Body of pancreas (tissue), 4 donors: ENCODE measurements at regions not wholly inside any gene's neighbourhood (a gene's known extent, or its start where the extent isn't known, plus 50 kb on each side); places are given as distances from the start of the nearest gene placed in this dataset.
"Not testable (repeated sequence)": the region's sequence is repeated elsewhere in the genome, so short reads cannot be mapped to it uniquely, and the experiment has no call there.

Experiments used
- ATAC-seq: fragments of 150-250 bp; one replicate; pipeline ENCODE4 v1.9.1; 2016
- DNase-seq, 4 donors: peaks; one replicate each; pipeline ENCODE4 v3.0.0-alpha.2; 2019
- H3K27ac ChIP-seq, 4 donors: fragments of 200-600 bp; sonication (generic); 1 replicate in 3 of 4; 2 replicates in 1 of 4; pipeline versions ENCODE4 v1.5.1 to v1.6.1; 2016 to 2019; ENCODE audit warnings: mild to moderate bottlenecking in 1 of 4, mixed read lengths in 1 of 4, moderate library complexity in 1 of 4
- H3K27me3 ChIP-seq, 2 donors: fragments of 200-600 bp; sonication (generic); one replicate each; pipeline ENCODE4 v1.6.0; 2016; ENCODE audit warnings: mild to moderate bottlenecking in 1 of 2
- H3K36me3 ChIP-seq, 2 donors: fragments of 200-600 bp; sonication (generic); replicated peaks in 1 of 2; 2 replicates each; pipeline ENCODE4 v1.5.1; 2016; ENCODE audit warnings: low read depth in 2 of 2; ENCODE audit not compliant: insufficient read depth in 1 of 2
- H3K4me1 ChIP-seq: fragments of 200-600 bp; sonication (generic); one replicate; pipeline ENCODE4 v1.6.0; 2016
- H3K4me3 ChIP-seq, 2 donors: fragments of 200-600 bp; sonication (generic); 1 replicate in 1 of 2; 2 replicates in 1 of 2; pipeline ENCODE4 v1.5.1; 2016 to 2019
- H3K9me3 ChIP-seq, 3 donors: fragments of 200-600 bp; sonication (generic); 1 replicate in 2 of 3; 2 replicates in 1 of 3; pipeline ENCODE4 v1.5.1; 2016
- POLR2A ChIP-seq, 3 donors: fragments of 450-650 bp; IDR thresholded peaks; one replicate each; pipeline ENCODE4 v1.6.1; 2016; ENCODE audit warnings: antibody characterized with exemption in 3 of 3, mild to moderate bottlenecking in 2 of 3
- WGBS, 2 donors: methylation state at CpG; one replicate each; pipeline ENCODE4 v1.1.5; 2017; 5-methylcytosine and 5-hydroxymethylcytosine counted together
- intact Hi-C: fragments of 100-400 bp; cut with DNase I; formaldehyde crosslinking; loops from one replicate; pipeline ENCODE4 v1.15.1; 2023
- TF ChIP-seq, protein P1 (sequence below), 7 experiments: fragments of 450-650 bp in 4 of 7; fragments of 200-600 bp in 3 of 7; sonication (generic) in 3 of 7; IDR thresholded peaks; one replicate each; pipeline ENCODE4 v1.5.1; 2016 to 2019; ENCODE audit warnings: antibody characterized with exemption in 7 of 7

DNA sequence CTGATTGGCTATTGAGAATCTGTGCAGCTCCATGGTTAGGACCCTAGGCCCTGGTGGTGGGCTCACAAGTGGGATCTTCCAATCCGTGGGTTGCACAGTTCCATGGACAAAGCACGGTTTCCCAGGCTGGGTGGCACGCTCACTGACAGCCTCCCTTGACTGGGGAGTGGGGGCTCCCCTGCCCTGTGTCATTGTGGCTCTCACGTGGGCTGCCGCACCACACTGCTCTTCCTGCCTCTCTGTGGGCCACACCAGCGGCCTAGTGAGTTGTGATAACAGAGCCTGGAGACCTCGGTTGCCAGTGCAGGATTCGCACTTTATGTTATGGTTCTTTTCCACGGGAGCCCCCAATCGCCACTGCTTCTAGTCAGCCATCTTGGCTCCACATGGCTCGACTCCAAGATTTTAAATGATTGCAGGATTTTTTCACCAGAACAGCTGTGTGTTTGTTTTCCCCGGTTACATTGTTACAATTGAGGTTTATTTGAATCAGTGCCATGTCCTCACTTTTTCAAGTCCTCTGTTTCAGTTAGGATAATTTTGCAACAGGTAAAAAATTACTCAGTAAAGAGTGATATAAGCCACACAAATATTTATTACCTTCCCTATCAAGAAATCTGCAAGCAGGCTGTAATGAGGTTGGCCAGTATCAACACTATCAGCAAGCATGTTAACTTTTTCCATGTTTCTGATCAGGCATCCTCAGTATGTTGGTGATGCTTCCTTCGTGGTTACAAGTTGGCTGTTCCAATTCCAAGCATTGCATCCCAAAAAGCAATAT is 253.8 kb downstream of the ZNF608 start:
- intact Hi-C loops, result no loop called here
- 80 to 85% methylated on average over 11 to 13 of the region's 13 CpGs for WGBS, 2 donors
- Histone ChIP-seq H3K27me3 (no peaks in the 10 kb centered on the region), H3K4me3 (no peak overlapping the region), H3K9me3 (no peaks in the 10 kb centered on the region), H3K27ac (peak overlapping the region in 1 of 4 donors; percentile 29), H3K4me1 (no peaks in the 10 kb centered on the region), H3K36me3 (no peaks in the 10 kb centered on the region)
- TF ChIP-seq POLR2A (IDR thresholded peaks at IDR 0.05), result no peak
- TF ChIP-seq, protein P1, sequence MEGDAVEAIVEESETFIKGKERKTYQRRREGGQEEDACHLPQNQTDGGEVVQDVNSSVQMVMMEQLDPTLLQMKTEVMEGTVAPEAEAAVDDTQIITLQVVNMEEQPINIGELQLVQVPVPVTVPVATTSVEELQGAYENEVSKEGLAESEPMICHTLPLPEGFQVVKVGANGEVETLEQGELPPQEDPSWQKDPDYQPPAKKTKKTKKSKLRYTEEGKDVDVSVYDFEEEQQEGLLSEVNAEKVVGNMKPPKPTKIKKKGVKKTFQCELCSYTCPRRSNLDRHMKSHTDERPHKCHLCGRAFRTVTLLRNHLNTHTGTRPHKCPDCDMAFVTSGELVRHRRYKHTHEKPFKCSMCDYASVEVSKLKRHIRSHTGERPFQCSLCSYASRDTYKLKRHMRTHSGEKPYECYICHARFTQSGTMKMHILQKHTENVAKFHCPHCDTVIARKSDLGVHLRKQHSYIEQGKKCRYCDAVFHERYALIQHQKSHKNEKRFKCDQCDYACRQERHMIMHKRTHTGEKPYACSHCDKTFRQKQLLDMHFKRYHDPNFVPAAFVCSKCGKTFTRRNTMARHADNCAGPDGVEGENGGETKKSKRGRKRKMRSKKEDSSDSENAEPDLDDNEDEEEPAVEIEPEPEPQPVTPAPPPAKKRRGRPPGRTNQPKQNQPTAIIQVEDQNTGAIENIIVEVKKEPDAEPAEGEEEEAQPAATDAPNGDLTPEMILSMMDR (IDR thresholded peaks at IDR 0.05), result no peak
- DNase-seq (no peak), ATAC-seq (peak; percentile 72)

DNA sequence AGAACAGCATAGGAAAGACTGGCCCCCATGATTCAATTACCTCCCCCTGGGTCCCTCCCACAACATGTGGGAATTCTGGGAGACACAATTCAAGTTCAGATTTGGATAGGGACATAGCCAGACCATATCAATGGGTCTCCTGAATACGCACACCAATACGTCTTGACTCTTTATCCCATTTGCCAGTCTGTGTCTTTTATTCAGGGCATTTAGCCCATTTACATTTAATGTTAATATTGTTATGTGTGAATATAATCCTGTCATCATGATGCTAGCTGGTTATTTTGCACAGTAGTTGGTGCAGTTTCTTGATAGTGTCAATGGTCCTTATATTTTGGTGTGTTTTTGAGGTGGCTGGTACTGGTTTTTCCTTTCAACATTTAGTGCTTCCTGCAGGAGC is 256.1 kb downstream of the ZNF608 start:
- H3K4me1 ChIP-seq, H3K27ac ChIP-seq, H3K4me3 ChIP-seq, intact Hi-C loops, H3K9me3 ChIP-seq, DNase-seq, H3K36me3 ChIP-seq, H3K27me3 ChIP-seq, ATAC-seq: not testable (repeated sequence)
- WGBS, 2 donors, result 92 to 95% methylated on average over 2 of the region's 2 CpGs

DNA sequence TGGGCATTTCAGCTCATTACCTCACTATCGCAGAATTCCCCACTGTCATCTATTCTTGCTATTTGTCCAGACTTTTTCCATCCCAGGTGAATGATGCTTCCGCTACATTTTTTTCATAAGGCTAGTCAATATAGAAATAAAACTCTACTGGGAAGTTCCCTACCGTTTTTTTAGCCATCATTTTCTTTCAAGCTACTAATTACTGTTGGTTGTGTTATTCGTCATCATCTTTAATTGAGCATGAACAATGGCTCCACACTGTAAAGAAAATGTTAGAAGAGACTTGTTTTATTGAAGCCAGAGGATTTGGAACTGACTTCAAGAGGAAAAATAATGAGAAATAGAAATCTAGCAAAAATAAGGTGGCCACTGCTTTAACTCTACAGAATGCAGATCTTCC is 265.0 kb downstream of the ZNF608 start:
- no peak overlapping the region for H3K27ac ChIP-seq
- H3K9me3 ChIP-seq, result no peaks in the 10 kb centered on the region
- no peaks in the 10 kb centered on the region for H3K4me1 ChIP-seq
- TF ChIP-seq POLR2A (IDR thresholded peaks at IDR 0.05), result no peak
- TF ChIP-seq, protein P1 (IDR thresholded peaks at IDR 0.05), result no peak
- intact Hi-C loops, result no loop called here
- no peaks in the 10 kb centered on the region for H3K27me3 ChIP-seq
- no peaks in the 10 kb centered on the region for H3K36me3 ChIP-seq
- DNase-seq (no peak), ATAC-seq (no peak)
- WGBS, 2 donors, result 80 to 83% methylated on average over 4 of the region's 4 CpGs
- H3K4me3 ChIP-seq, result no peak overlapping the region

DNA sequence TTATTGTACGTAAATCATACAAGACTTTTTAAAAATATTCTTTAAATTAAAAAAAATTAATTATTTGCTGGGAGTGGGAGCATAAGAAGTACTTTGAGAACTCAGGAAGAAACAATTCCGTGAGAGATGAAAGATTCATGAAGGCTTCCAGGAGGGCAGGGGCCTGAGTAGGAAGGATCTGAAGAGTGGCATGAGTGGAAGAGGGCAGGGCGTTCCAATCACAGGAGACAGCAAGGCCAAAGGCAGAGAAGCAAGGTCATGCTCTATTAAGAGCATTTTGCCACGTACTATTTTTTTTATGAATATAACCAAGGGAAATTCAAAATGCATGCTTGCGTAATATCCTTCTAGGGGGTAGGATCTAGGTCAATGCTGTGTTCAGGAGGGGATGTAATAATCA is 265.5 kb downstream of the ZNF608 start:
- no peak overlapping the region for H3K4me3 ChIP-seq
- no peaks in the 10 kb centered on the region for H3K36me3 ChIP-seq
- DNase-seq (no peak), ATAC-seq (no peak)
- no peaks in the 10 kb centered on the region for H3K9me3 ChIP-seq
- H3K27me3 ChIP-seq, result no peaks in the 10 kb centered on the region
- no peaks in the 10 kb centered on the region for H3K4me1 ChIP-seq
- intact Hi-C loops, result no loop called here
- 85 to 89% methylated on average over 5 of the region's 5 CpGs for whole genome bisulfite sequencing, 2 donors
- no peak overlapping the region for H3K27ac ChIP-seq
- TF ChIP-seq, protein P1 (IDR thresholded peaks at IDR 0.05), result no peak
- no peak for TF ChIP-seq POLR2A (IDR thresholded peaks at IDR 0.05)

DNA sequence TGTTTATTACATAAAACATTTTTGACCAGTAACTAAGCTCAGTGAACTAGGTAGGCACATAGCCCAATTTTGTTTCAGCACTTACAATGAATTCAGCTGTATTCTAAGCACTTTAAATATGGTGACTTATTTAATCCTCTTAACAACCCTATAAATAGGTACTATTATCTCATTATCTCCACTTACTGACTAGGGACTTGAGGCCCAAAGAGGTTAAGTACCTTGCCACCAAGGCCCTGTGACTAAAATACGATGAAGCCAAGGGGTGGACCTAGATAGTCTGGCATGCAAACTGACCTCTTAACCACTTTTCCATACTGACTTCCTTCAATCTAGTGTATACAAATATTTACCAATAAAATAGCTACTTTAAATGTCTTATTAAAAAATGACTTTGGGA is 266.4 kb downstream of the ZNF608 start:
- Histone ChIP-seq H3K27me3 (no peaks in the 10 kb centered on the region), H3K27ac (no peak overlapping the region), H3K4me3 (no peak overlapping the region), H3K36me3 (no peaks in the 10 kb centered on the region), H3K4me1 (no peaks in the 10 kb centered on the region), H3K9me3 (no peaks in the 10 kb centered on the region)
- DNase-seq (no peak), ATAC-seq (no peak)
- WGBS, 2 donors, result 95 to 96% methylated on average over 1 of the region's 1 CpG
- no peak for TF ChIP-seq POLR2A (IDR thresholded peaks at IDR 0.05)
- TF ChIP-seq, protein P1 (IDR thresholded peaks at IDR 0.05), result no peak
- intact Hi-C loops, result no loop called here
